ENCODE measurements at regions not wholly inside any gene's neighbourhood (a gene's known extent, or its start where the extent isn't known, plus 50 kb on each side); places are given as distances from the start of the nearest gene placed in this dataset.

DNA sequence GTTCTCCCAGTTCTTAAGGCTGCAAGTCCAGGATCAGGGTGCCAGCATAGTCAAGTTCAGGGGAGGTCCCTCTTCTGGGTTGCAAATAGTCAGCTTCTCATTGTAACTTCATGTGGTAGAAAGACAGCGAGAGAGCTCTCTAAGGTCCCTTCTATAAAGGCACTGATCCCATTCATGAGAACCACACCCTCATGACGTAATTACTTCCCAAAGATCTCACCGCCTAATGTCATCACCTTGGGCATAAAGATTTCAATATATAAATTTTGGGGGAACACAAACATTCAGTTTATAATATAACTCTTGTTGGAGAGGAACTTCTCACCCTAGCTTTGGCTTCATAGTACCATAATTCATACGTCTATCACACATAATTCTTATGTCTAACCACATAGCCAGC, 203.9 kb upstream of the VLDLR start:
- TF ChIP-seq, protein P1, sequence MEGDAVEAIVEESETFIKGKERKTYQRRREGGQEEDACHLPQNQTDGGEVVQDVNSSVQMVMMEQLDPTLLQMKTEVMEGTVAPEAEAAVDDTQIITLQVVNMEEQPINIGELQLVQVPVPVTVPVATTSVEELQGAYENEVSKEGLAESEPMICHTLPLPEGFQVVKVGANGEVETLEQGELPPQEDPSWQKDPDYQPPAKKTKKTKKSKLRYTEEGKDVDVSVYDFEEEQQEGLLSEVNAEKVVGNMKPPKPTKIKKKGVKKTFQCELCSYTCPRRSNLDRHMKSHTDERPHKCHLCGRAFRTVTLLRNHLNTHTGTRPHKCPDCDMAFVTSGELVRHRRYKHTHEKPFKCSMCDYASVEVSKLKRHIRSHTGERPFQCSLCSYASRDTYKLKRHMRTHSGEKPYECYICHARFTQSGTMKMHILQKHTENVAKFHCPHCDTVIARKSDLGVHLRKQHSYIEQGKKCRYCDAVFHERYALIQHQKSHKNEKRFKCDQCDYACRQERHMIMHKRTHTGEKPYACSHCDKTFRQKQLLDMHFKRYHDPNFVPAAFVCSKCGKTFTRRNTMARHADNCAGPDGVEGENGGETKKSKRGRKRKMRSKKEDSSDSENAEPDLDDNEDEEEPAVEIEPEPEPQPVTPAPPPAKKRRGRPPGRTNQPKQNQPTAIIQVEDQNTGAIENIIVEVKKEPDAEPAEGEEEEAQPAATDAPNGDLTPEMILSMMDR (IDR thresholded peaks at IDR 0.05) = no peak
- no peak for TF ChIP-seq POLR2A (IDR thresholded peaks at IDR 0.05)

Measured in testis (tissue), 2 donors.